ENCODE measurements at regions not wholly inside any gene's neighbourhood (a gene's known extent, or its start where the extent isn't known, plus 50 kb on each side); places are given as distances from the start of the nearest gene placed in this dataset.

DNA sequence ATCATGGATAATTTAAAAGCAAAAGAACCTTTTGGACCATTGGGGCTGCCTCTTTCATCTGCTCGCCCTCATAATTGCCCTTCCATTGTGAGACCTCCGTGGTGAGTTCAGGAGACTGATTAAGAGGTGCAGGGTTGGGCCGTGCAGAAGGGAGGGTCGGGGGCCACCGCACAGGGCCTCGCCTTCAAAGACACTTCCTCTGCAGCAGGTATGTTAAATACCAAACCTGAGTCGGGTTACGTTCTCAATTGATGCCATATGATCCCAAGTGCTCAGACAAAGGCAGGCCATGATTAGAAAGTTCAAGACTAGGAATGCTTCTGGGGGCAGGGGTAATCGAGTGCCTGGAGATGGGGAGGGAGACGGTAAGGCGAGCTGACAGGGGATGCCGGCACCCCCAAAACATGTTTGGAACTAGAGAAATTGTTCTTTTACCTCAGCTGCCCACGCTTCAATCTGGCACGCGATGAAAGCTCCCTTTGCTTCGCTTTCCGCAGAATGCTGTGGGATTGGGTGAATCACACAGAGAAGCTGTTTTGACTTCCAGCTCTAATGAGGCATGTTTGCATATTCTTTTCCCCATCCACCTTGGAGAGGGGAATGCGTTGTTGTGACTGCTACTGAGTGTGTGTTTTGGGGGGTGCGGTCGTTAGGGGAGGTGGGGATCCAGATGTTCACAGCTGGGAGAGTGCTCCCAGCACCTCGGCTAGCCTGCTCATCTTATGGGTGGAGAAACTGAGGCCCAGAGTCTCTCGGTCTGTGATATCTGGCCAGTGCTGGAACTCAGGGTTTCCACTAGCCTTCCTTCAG, 309.1 kb downstream of the MYCN start:
- DNase-seq (ENCODE audit: low spot score), result no peak
- TF ChIP-seq, protein P1, sequence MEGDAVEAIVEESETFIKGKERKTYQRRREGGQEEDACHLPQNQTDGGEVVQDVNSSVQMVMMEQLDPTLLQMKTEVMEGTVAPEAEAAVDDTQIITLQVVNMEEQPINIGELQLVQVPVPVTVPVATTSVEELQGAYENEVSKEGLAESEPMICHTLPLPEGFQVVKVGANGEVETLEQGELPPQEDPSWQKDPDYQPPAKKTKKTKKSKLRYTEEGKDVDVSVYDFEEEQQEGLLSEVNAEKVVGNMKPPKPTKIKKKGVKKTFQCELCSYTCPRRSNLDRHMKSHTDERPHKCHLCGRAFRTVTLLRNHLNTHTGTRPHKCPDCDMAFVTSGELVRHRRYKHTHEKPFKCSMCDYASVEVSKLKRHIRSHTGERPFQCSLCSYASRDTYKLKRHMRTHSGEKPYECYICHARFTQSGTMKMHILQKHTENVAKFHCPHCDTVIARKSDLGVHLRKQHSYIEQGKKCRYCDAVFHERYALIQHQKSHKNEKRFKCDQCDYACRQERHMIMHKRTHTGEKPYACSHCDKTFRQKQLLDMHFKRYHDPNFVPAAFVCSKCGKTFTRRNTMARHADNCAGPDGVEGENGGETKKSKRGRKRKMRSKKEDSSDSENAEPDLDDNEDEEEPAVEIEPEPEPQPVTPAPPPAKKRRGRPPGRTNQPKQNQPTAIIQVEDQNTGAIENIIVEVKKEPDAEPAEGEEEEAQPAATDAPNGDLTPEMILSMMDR (IDR thresholded peaks at IDR 0.05; ENCODE audit: unreplicated experiment), result no peak
- Mint-ChIP-seq H3K27me3 (ENCODE audit: unreplicated experiment) (peaks cover 3% of the 10 kb centered on the region), H3K4me3 (ENCODE audit: unreplicated experiment) (no peak overlapping the region), H3K9me3 (ENCODE audit: unreplicated experiment) (no peaks in the 10 kb centered on the region), H3K36me3 (ENCODE audit: low read depth, unreplicated experiment) (no peaks in the 10 kb centered on the region), H3K4me1 (ENCODE audit: unreplicated experiment) (peaks cover 3% of the 10 kb centered on the region), H3K27ac (ENCODE audit: unreplicated experiment) (no peak overlapping the region)

DNA sequence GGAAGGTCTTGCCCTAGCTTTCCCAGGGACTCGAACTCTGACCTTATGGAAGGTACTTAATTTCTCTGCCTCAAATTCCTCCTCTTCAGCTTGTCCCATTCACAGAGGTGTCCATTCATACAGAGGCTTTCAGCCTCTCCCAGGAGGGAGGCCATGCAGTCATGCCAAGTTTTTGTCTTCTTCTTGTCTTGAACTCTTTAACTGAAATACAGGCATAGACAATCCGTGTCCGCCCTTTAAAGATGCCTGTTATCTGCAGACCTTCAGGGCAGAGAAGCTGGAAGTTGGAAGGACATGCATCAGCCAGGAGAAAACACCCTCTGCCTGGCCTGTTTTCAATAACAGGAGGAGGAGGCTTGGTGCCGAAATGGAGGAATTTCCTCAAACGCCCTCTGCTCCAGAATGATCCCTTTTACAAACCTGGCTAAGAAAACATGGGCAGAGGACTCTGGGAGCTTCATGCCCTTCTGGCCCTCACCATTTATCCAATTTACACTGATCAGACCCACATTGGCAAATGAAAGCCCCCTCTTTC, 308.3 kb downstream of the MYCN start:
- no peak for DNase-seq (ENCODE audit: low spot score)

DNA sequence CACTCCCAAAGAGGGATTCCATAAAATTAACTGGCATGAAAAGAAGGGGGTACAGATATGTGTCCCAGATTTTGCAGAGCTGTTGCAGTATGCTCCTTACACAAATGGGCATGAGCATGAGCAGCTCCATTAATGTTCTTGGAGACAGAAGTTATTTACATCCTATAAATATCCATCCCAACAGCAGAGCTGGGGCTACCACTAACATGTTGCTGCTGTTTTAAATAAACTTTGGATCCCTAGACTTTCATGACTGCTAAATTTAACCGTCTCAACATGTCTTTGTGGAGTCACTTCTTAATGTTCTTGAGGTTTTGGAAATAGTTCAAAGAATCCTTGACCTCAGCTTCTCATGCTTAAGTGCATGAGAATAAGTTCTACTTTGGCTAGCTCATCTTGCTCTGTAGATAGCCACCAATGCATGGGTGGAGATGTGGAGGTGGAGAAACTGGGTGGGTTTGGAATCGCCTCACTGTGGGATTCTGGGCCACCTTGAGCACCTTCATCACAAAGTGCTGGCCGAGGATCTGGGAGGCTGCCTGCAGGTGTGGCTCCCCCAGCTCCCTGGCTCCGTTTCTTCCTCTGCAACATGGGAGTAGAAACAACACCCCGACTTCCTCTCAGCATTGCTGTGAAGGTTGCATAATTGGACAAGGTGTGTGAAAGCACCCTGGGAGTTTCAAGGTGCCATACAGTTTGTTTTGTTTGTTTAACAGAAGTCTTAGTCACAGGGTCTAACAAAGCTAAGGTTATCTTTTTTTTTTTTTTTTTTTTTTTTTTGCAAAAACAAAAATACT, 307.2 kb downstream of the MYCN start:
- H3K36me3 Mint-ChIP-seq (ENCODE audit: low read depth, unreplicated experiment), result no peaks in the 10 kb centered on the region
- no peaks in the 10 kb centered on the region for H3K9me3 Mint-ChIP-seq (ENCODE audit: unreplicated experiment)
- peaks cover 3% of the 10 kb centered on the region for H3K4me1 Mint-ChIP-seq (ENCODE audit: unreplicated experiment)
- TF ChIP-seq, protein P1 (IDR thresholded peaks at IDR 0.05; ENCODE audit: unreplicated experiment), result no peak
- no peak overlapping the region for H3K4me3 Mint-ChIP-seq (ENCODE audit: unreplicated experiment)
- peaks cover 7% of the 10 kb centered on the region for H3K27me3 Mint-ChIP-seq (ENCODE audit: unreplicated experiment)
- H3K27ac Mint-ChIP-seq (ENCODE audit: unreplicated experiment), result no peak overlapping the region
- DNase-seq (ENCODE audit: low spot score), result no peak

More for the DNA sequence above, 308.3 kb downstream of the MYCN start:
- TF ChIP-seq, protein P1 (IDR thresholded peaks at IDR 0.05; ENCODE audit: unreplicated experiment), result no peak
- H3K4me3 Mint-ChIP-seq (ENCODE audit: unreplicated experiment), result no peak overlapping the region
- no peak overlapping the region for H3K27ac Mint-ChIP-seq (ENCODE audit: unreplicated experiment)
- peaks cover 3% of the 10 kb centered on the region for H3K27me3 Mint-ChIP-seq (ENCODE audit: unreplicated experiment)
- peaks cover 3% of the 10 kb centered on the region for H3K4me1 Mint-ChIP-seq (ENCODE audit: unreplicated experiment)
- H3K9me3 Mint-ChIP-seq (ENCODE audit: unreplicated experiment), result no peaks in the 10 kb centered on the region
- no peaks in the 10 kb centered on the region for H3K36me3 Mint-ChIP-seq (ENCODE audit: low read depth, unreplicated experiment)

GRCh38 chr2:16246911-16247310, 306.6 kb downstream of the MYCN start:
- Mint-ChIP-seq H3K27me3 (ENCODE audit: unreplicated experiment) (peaks cover 7% of the 10 kb centered on the region), H3K36me3 (ENCODE audit: low read depth, unreplicated experiment) (no peaks in the 10 kb centered on the region), H3K4me1 (ENCODE audit: unreplicated experiment) (peaks cover 3% of the 10 kb centered on the region), H3K4me3 (ENCODE audit: unreplicated experiment) (no peak overlapping the region), H3K9me3 (ENCODE audit: unreplicated experiment) (no peaks in the 10 kb centered on the region), H3K27ac (ENCODE audit: unreplicated experiment) (no peak overlapping the region)
- TF ChIP-seq, protein P1 (IDR thresholded peaks at IDR 0.05; ENCODE audit: unreplicated experiment), result no peak
- no peak for DNase-seq (ENCODE audit: low spot score)

Data from endothelial cell (in vitro differentiated cells).